SK-N-SH treated with all-trans-retinoic acid at 6 μM for 48 hours (cell line): ENCODE measurements at regions not wholly inside any gene's neighbourhood (a gene's known extent, or its start where the extent isn't known, plus 50 kb on each side); places are given as distances from the start of the nearest gene placed in this dataset.

Experiments used
- ARNTL ChIP-seq: fragments of 450-650 bp; formaldehyde crosslinking; IDR thresholded peaks from 2 replicates; pipeline ENCODE4 v1.5.0; 2020; ENCODE audit warnings: low read depth, mild to moderate bottlenecking, moderate library complexity, borderline replicate concordance
- CREB5 ChIP-seq: fragments of 250-450 bp; sonication (Bioruptor Pico); IDR thresholded peaks from 2 replicates; pipeline ENCODE4 v1.5.1; 2020; ENCODE audit warnings: low read depth, mild to moderate bottlenecking, moderate library complexity
- CSDC2 ChIP-seq: fragments of 250-450 bp; sonication (Bioruptor Pico); IDR thresholded peaks from 2 replicates; pipeline ENCODE4 v1.5.0; 2020; ENCODE audit warnings: mild to moderate bottlenecking, moderate library complexity
- OSR1 ChIP-seq: fragments of 250-450 bp; sonication (Bioruptor Pico); IDR thresholded peaks from 2 replicates; pipeline ENCODE4 v1.8.0; 2022; ENCODE audit warnings: moderate library complexity, mild to moderate bottlenecking, inconsistent platforms
- TCF4 ChIP-seq: fragments of 250-450 bp; sonication (Bioruptor Pico); IDR thresholded peaks from 2 replicates; pipeline ENCODE4 v1.8.0; 2021; ENCODE audit warnings: mild to moderate bottlenecking, moderate library complexity, borderline replicate concordance
- TOX ChIP-seq: fragments of 250-450 bp; sonication (Bioruptor Pico); IDR thresholded peaks from 2 replicates; pipeline ENCODE4 v1.8.0; 2021; ENCODE audit warnings: mild to moderate bottlenecking, moderate library complexity, borderline replicate concordance
- ZC3H10 ChIP-seq: fragments of 250-450 bp; sonication (Bioruptor Pico); IDR thresholded peaks from 2 replicates; pipeline ENCODE4 v1.5.1; 2021; ENCODE audit warnings: mild to moderate bottlenecking, moderate library complexity
- ZFP3 ChIP-seq: fragments of 250-450 bp; sonication (Bioruptor Pico); IDR thresholded peaks from 2 replicates; pipeline ENCODE4 v1.5.0; 2020; ENCODE audit warnings: mild to moderate bottlenecking, moderate library complexity
- ZFP30 ChIP-seq: fragments of 450-650 bp; formaldehyde crosslinking; IDR thresholded peaks from 2 replicates; pipeline ENCODE4 v1.5.0; 2022; ENCODE audit warnings: mild to moderate bottlenecking, moderate library complexity
- ZNF70 ChIP-seq: fragments of 450-650 bp; formaldehyde crosslinking; IDR thresholded peaks from 2 replicates; pipeline ENCODE4 v1.5.0; 2020; ENCODE audit warnings: mild to moderate bottlenecking, moderate library complexity
- ZNF8 ChIP-seq: fragments of 450-650 bp; formaldehyde crosslinking; IDR thresholded peaks from 2 replicates; pipeline ENCODE4 v1.5.0; 2020; ENCODE audit warnings: mild to moderate bottlenecking, moderate library complexity

GRCh38 chr1:83637009-83637408 lies 361.9 kb downstream of the TTLL7 start:
- no peak for TF ChIP-seq ARNTL (CRISPR knock-in tag)
- TF ChIP-seq ZNF8 (CRISPR knock-in tag): no peak
- no peak for TF ChIP-seq ZFP3 (CRISPR knock-in tag)
- TF ChIP-seq CREB5 (CRISPR knock-in tag): no peak
- TF ChIP-seq ZFP30 (CRISPR knock-in tag): no peak
- TF ChIP-seq TOX (CRISPR knock-in tag): no peak
- no peak for TF ChIP-seq OSR1 (CRISPR knock-in tag)
- no peak for TF ChIP-seq TCF4 (CRISPR knock-in tag)
- no peak for TF ChIP-seq CSDC2 (CRISPR knock-in tag)
- TF ChIP-seq ZNF70 (CRISPR knock-in tag): no peak
- no peak for TF ChIP-seq ZC3H10 (CRISPR knock-in tag)
